AG09309 (cell line): ENCODE measurements at regions not wholly inside any gene's neighbourhood (a gene's known extent, or its start where the extent isn't known, plus 50 kb on each side); places are given as distances from the start of the nearest gene placed in this dataset.
"Not testable (repeated sequence)": the region's sequence is repeated elsewhere in the genome, so short reads cannot be mapped to it uniquely, and the experiment has no call there.

Source experiments
- DNase-seq: peaks from one replicate; pipeline ENCODE4 v3.0.0-alpha.2; 2010; ENCODE audit warnings: low read depth
- H3K4me3 ChIP-seq: 2 replicates; pipeline ENCODE4 v1.5.1; 2011; ENCODE audit warnings: mild to moderate bottlenecking, low read depth, low read length, moderate library complexity; ENCODE audit not compliant: control insufficient read depth
- TF ChIP-seq, protein P1 (sequence below): IDR thresholded peaks from 2 replicates; pipeline ENCODE4 v1.5.1; 2011; ENCODE audit warnings: mild to moderate bottlenecking, low read depth, low read length, inconsistent platforms; ENCODE audit not compliant: insufficient read depth, control insufficient read depth; ENCODE audit errors: missing control alignments

DNA sequence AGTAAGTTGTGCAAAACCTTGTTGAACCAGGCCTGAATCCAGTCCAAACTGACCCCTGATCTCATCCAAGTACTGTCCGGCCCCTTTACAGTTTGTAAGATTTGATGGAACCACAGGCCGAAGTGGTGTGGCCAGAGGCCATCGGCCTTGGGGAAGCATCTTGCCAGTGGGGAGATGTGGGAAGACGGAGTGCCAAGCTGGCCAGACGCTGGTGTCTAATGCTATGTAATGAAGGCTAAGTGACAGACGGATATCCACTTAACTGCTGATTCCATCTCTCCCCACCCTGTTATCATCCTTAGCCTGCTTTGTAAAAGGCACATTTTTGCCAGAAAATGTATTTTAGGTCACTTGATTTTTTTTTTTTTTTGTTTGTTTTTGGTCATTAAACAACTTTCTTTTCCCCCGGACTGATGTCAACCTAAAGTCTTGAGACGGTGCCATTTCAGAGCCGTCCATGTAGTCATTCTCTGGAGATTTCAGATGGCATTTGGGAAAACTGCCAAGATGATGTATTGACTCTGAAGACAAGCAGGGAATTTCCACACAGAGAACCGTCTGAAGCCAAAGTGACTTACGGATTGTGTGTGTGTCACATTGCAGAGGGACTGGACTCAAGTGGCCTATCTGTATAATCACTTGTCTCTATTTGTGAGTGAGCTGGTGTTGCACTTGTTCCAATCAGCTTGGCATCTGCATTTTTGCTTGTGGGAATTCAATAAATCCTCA, 86.5 kb upstream of the MANSC4 start:
- no peak overlapping the region for H3K4me3 ChIP-seq
- no peak for DNase-seq
- TF ChIP-seq, protein P1, sequence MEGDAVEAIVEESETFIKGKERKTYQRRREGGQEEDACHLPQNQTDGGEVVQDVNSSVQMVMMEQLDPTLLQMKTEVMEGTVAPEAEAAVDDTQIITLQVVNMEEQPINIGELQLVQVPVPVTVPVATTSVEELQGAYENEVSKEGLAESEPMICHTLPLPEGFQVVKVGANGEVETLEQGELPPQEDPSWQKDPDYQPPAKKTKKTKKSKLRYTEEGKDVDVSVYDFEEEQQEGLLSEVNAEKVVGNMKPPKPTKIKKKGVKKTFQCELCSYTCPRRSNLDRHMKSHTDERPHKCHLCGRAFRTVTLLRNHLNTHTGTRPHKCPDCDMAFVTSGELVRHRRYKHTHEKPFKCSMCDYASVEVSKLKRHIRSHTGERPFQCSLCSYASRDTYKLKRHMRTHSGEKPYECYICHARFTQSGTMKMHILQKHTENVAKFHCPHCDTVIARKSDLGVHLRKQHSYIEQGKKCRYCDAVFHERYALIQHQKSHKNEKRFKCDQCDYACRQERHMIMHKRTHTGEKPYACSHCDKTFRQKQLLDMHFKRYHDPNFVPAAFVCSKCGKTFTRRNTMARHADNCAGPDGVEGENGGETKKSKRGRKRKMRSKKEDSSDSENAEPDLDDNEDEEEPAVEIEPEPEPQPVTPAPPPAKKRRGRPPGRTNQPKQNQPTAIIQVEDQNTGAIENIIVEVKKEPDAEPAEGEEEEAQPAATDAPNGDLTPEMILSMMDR, result no peak

DNA sequence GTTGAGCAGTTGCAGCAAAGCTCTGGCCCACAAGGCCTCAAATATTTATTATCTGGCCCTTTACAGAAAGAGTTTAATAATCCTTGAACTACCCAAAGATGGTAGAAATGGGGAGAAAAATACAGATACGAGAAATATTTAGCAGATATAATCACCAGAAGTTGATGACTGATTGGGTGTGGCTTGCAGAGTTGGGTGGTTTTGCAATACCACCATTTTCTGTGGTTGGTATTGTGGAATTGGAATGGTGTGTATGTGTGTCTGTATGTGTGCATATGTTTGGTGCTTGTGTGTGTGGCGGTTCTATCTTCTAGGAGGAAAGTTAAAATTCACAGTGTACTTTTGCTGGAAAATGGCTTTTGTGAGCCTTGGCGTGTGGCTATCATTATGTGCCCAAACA, 85.4 kb upstream of the MANSC4 start:
- TF ChIP-seq, protein P1, result no peak
- peak; percentile 86 for DNase-seq

DNA sequence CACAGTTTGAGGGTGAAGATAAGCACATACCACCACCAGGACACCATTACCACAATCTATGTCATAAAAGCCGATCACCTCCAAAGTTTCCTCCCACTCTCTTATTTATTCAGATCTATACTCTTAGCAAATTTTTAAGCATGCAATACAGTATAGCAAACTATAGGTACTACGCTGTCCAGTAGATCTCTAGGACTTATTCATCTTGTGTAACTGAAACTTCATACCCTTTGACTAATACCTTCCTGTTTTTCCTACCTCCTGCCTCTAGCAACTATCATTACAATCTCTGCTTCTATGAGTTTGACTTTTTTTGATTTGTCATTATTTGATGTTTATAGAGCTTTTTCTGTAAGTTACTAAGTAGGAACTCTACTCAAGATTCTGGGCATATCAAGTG, 84.5 kb upstream of the MANSC4 start:
- TF ChIP-seq, protein P1, result no peak
- H3K4me3 ChIP-seq, result no peak overlapping the region

More for the DNA sequence above, 85.4 kb upstream of the MANSC4 start:
- H3K4me3 ChIP-seq, result no peak overlapping the region

DNA sequence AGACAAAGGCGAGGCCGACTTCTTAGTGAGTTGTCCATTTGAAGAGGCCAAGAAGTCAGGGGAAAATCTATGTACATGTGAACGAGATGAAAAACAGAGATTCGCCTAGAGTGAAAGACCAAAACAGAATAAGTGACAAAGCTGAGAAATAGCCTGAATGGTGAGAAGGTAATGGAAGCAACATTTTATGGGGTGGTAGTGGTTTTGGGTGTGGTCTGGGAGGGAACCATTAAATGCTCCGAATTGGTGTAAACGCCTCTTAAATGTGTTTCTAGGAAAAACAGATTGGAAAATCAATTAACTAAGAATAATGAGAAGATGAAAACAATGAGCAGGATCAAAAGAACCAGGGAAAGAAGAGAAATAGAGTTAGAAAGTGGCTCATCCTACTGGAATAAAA, 83.8 kb upstream of the MANSC4 start:
- H3K4me3 ChIP-seq, result no peak overlapping the region
- TF ChIP-seq, protein P1, result no peak
- DNase-seq, result no peak

More for the DNA sequence above, 84.5 kb upstream of the MANSC4 start:
- DNase-seq, result no peak

DNA sequence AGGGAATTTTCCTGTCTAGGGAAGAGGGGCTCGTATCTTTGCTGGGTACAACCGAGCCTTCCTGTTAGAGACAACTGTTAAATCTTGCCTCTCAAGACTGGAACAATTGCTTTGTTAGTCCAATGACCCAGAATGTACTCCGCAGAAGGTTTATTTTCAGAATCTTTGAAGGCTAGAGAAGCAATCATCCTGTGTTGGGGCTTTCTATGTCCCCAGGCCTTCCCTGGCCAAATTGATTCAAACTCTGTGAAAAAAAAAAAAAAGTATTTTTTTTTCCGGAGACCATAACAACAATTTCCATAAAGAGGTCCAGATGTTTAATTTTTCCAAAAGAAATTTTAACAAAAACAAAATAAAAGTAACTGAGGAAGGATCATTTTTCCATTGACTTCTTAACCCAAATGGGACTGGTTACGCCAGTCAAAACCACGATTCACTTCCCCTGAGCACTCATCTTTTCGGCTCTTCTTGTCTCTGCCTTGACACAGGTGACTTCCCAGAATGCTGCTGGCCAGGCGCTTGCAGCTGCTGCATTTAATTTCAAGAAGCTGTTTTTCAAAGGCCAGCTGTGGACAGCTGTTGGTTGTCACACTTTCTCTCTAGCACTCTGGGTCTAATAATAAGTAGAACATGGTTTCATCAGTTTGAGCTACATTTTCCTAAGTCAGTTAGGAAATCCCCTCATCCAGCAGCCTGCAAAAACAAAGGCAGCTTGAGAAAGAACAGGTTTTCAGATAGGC, 81.6 kb upstream of the MANSC4 start:
- H3K4me3 ChIP-seq, result no peak overlapping the region
- TF ChIP-seq, protein P1, result no peak
- DNase-seq, result no peak

DNA sequence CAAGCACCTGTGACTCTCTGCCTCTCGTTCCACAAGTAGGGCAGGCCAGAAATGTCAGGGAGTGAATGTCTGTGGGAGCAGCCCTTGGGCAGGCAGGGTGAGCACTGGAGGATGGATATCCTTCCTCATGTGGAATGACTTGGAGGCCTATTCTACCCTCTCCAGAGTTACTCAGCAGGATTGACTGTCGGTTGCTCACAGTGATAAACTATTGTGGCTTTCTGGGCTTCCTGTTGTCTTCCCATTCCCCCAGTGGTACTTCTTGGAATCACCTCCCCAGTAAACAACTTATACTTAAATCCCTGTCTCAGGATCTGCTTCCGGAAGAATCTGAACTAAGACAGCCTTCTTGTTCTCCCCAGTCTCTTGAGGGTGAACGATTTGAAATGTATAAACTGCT, 79.6 kb upstream of the MANSC4 start:
- no peak for DNase-seq
- TF ChIP-seq, protein P1, result no peak
- no peak overlapping the region for H3K4me3 ChIP-seq

DNA sequence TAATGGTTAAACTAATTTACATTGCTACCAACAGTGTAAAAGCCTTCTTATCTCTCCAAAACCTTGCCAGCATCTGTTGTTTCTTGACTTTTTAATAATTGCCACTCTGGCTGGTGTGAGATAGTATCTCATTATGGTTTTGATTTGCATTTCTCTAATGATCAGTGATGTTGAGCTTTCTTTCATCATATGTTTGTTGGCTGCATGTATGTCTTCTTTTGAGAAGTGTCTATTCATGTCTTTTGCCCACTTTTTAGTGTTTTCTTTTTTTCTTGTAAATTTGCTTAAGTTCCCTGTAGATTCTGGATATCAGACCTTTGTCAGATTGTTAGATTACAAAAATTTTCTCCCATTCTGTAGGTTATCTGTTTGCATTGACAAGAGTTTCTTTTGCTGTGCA, 77.0 kb upstream of the MANSC4 start:
- not testable (repeated sequence) for H3K4me3 ChIP-seq, DNase-seq
